Activated CD8-positive, alpha-beta memory T cell treated with anti-CD3 and anti-CD28 coated beads, Interleukin-2, amount 10 ng/mL, durations not matched to agents 7 days and 5 days (primary cell): ENCODE measurements at regions not wholly inside any gene's neighbourhood (a gene's known extent, or its start where the extent isn't known, plus 50 kb on each side); places are given as distances from the start of the nearest gene placed in this dataset.

Source experiments
- ATAC-seq: fragments of 150-1000 bp; cut with Tn5 transposase; one replicate; pipeline ENCODE4 v1.10.0; 2021; ENCODE audit warnings: moderate library complexity
- CTCF ChIA-PET: fragments of 350-600 bp; sonication (Branson Sonifier 250); formaldehyde crosslinking; loops from one replicate; lab custom pipeline; 2021; ENCODE audit warnings: antibody characterized with exemption; lab: Charles Lee
- DNase-seq: peaks from one replicate; pipeline ENCODE4 v3.0.0-alpha.2; 2020
- H3K27ac Mint-ChIP-seq: one replicate; pipeline ENCODE4 v1.8.0; 2021; ENCODE audit warnings: mild to moderate bottlenecking, mixed read lengths
- H3K27me3 Mint-ChIP-seq: one replicate; pipeline ENCODE4 v1.8.0; 2021; ENCODE audit warnings: mixed read lengths
- H3K36me3 Mint-ChIP-seq: one replicate; pipeline ENCODE4 v1.8.0; 2021; ENCODE audit warnings: mild to moderate bottlenecking, mixed read lengths
- H3K4me1 Mint-ChIP-seq: one replicate; pipeline ENCODE4 v1.8.0; 2021; ENCODE audit warnings: mixed read lengths
- H3K4me3 Mint-ChIP-seq: one replicate; pipeline ENCODE4 v1.8.0; 2021; ENCODE audit warnings: mild to moderate bottlenecking, moderate library complexity, mixed read lengths
- H3K9me3 Mint-ChIP-seq: one replicate; pipeline ENCODE4 v1.8.0; 2022; ENCODE audit warnings: low read depth, mixed read lengths

DNA sequence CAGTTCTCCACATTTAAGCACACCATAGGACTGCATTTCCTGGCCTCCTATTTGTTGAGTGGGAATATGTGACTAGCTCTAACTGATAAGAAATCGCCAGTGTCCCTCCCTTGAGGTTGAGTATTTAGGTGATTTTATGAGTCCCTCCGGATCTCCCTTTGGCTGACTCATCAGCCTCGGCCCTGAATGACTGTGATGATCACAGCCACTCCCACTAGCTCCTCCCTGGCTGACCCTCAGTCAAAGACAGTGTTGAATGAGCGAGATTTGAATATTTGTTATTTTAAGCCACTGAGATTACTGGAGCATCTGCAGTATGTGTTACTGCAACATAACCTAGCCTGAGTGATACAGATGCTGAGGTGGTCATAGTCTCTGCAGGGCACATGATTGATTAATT lies 515.3 kb downstream of the EPHB1 start:
- Mint-ChIP-seq H3K27me3 (no peaks in the 10 kb centered on the region), H3K4me3 (no peak overlapping the region), H3K36me3 (no peaks in the 10 kb centered on the region), H3K27ac (no peak overlapping the region), H3K4me1 (no peaks in the 10 kb centered on the region), H3K9me3 (no peaks in the 10 kb centered on the region)
- no peak for DNase-seq
- CTCF ChIA-PET: no interaction called here
- ATAC-seq: no peak

DNA sequence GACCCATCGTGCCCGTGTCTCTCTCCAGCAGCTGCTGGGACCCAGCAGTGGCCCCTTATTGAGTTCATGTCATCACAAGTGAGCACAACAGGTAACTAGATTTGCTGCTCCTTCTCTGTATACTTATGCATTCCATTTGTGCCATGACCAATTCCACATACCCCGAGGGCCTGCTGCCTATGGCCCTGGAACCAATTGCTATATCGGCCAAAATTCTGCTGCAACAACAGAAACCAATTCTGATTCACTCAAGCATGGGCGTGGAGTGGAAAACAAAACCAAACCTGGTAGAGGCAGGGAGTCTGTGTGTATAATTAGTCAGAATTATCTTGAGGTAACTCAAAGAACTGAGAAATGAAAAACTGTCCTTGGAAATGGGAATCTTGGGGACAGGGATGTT lies 516.6 kb downstream of the EPHB1 start:
- Mint-ChIP-seq H3K27ac (no peak overlapping the region), H3K27me3 (no peaks in the 10 kb centered on the region), H3K4me1 (no peaks in the 10 kb centered on the region), H3K4me3 (no peak overlapping the region), H3K9me3 (no peaks in the 10 kb centered on the region), H3K36me3 (no peaks in the 10 kb centered on the region)
- ATAC-seq (no peak), DNase-seq (no peak)
- CTCF ChIA-PET: no interaction called here

- Mint-ChIP-seq H3K27me3 (no peaks in the 10 kb centered on the region), H3K36me3 (no peaks in the 10 kb centered on the region), H3K4me1 (no peaks in the 10 kb centered on the region), H3K27ac (no peak overlapping the region), H3K9me3 (peaks cover 3% of the 10 kb centered on the region), H3K4me3 (no peak overlapping the region)
- CTCF ChIA-PET: no interaction called here
- ATAC-seq (no peak), DNase-seq (no peak)
Measured at GRCh38 chr3:135314237-135314636, 519.2 kb downstream of the EPHB1 start.

DNA sequence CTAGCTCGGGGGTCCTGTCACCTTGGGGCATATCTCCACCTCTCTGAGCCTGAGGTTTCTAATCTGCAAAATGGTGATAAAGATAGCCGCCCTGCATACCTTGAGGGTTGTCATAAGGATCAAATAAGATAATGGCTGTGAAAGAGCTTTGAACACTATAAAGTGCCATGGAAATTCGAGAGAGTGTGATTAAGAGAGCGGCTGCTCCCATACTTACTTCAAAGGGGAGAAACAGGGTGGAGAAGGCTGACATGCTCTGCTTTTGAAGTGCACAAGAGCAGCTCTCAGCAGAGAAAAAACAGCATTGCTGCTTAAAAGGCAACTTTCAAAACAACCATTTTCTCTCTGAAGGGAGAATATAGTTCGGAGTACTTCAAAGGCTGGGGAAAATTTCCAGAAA lies 529.2 kb downstream of the EPHB1 start:
- Mint-ChIP-seq H3K36me3 (no peaks in the 10 kb centered on the region), H3K4me3 (no peak overlapping the region), H3K9me3 (no peaks in the 10 kb centered on the region), H3K27ac (no peak overlapping the region), H3K4me1 (no peaks in the 10 kb centered on the region), H3K27me3 (no peaks in the 10 kb centered on the region)
- DNase-seq: no peak
- no peak for ATAC-seq
- CTCF ChIA-PET: no interaction called here

- Mint-ChIP-seq H3K4me1 (no peaks in the 10 kb centered on the region), H3K9me3 (no peaks in the 10 kb centered on the region), H3K27me3 (no peaks in the 10 kb centered on the region), H3K36me3 (no peaks in the 10 kb centered on the region), H3K4me3 (no peak overlapping the region), H3K27ac (no peak overlapping the region)
- DNase-seq (no peak), ATAC-seq (no peak)
- CTCF ChIA-PET: no interaction called here
Measured at GRCh38 chr3:135325096-135325495, 530.0 kb downstream of the EPHB1 start.

GRCh38 chr3:135325726-135326235 lies 530.7 kb downstream of the EPHB1 start:
- H3K4me1 Mint-ChIP-seq: no peaks in the 10 kb centered on the region
- H3K27ac Mint-ChIP-seq: no peak overlapping the region
- no peaks in the 10 kb centered on the region for H3K27me3 Mint-ChIP-seq
- no peaks in the 10 kb centered on the region for H3K9me3 Mint-ChIP-seq
- H3K4me3 Mint-ChIP-seq: no peak overlapping the region
- ATAC-seq: no peak
- CTCF ChIA-PET: no interaction called here
- no peaks in the 10 kb centered on the region for H3K36me3 Mint-ChIP-seq
- DNase-seq: no peak

GRCh38 chr3:135326851-135327250 lies 531.8 kb downstream of the EPHB1 start:
- H3K9me3 Mint-ChIP-seq: no peaks in the 10 kb centered on the region
- H3K36me3 Mint-ChIP-seq: no peaks in the 10 kb centered on the region
- H3K27me3 Mint-ChIP-seq: no peaks in the 10 kb centered on the region
- H3K4me1 Mint-ChIP-seq: no peaks in the 10 kb centered on the region
- CTCF ChIA-PET: no interaction called here
- DNase-seq: no peak
- no peak for ATAC-seq
- no peak overlapping the region for H3K4me3 Mint-ChIP-seq
- H3K27ac Mint-ChIP-seq: no peak overlapping the region

- DNase-seq: no peak
- H3K27ac Mint-ChIP-seq: no peak overlapping the region
- no peak for ATAC-seq
- no peaks in the 10 kb centered on the region for H3K27me3 Mint-ChIP-seq
- H3K4me1 Mint-ChIP-seq: no peaks in the 10 kb centered on the region
- no peak overlapping the region for H3K4me3 Mint-ChIP-seq
- CTCF ChIA-PET: no interaction called here
- no peaks in the 10 kb centered on the region for H3K9me3 Mint-ChIP-seq
- H3K36me3 Mint-ChIP-seq: no peaks in the 10 kb centered on the region
Measured at GRCh38 chr3:135328036-135328435, 533.0 kb downstream of the EPHB1 start.

DNA sequence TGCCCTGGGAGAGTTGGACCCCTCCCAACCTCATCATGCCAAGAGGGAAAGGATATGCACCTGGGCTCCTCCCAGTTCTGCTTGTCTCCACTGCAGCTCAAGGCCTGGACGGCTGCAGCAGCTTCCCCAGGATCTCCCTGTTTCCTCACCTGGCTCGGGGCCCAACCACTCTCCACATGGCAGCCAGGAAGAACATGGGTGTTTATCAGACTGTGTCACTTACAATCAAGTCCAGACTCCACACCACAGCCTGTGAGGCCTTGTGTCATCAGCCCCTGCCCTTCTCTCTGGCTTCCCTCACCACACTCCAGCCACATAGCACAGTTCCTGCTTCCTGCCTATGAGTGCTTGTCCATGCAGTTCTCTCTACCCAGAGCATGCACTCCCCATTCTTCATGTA lies 534.4 kb downstream of the EPHB1 start:
- Mint-ChIP-seq H3K9me3 (no peaks in the 10 kb centered on the region), H3K27me3 (no peaks in the 10 kb centered on the region), H3K4me3 (no peak overlapping the region), H3K36me3 (no peaks in the 10 kb centered on the region), H3K27ac (no peak overlapping the region), H3K4me1 (no peaks in the 10 kb centered on the region)
- ATAC-seq: no peak
- CTCF ChIA-PET: no interaction called here
- DNase-seq: no peak

DNA sequence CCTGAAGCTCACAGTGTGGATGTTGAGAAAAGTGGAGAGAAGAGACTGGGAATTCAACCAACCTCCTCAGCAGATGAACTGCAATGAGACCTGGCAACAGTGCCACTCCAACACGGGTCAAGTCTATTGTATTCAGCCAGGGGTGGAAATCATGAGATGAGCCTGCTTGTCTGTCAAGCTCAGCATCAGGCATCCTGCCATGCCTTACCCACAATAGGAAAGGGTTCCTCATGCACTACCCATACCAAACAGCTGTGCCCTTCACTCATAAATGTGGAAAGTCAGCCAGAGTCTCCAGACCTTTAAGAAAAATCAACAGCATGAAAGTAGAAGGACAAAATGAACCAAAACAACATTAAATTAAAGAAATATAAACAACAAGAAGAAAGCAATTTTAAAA lies 542.1 kb downstream of the EPHB1 start:
- H3K4me1 Mint-ChIP-seq: no peaks in the 10 kb centered on the region
- H3K27me3 Mint-ChIP-seq: no peaks in the 10 kb centered on the region
- H3K9me3 Mint-ChIP-seq: peaks cover 5% of the 10 kb centered on the region
- CTCF ChIA-PET: no interaction called here
- no peaks in the 10 kb centered on the region for H3K36me3 Mint-ChIP-seq
- ATAC-seq (no peak), DNase-seq (no peak)
- no peak overlapping the region for H3K27ac Mint-ChIP-seq
- no peak overlapping the region for H3K4me3 Mint-ChIP-seq

GRCh38 chr3:135348690-135349089 lies 553.6 kb downstream of the EPHB1 start:
- no peak for DNase-seq
- CTCF ChIA-PET: no interaction called here
- ATAC-seq: no peak
- Mint-ChIP-seq H3K9me3 (no peaks in the 10 kb centered on the region), H3K27me3 (no peaks in the 10 kb centered on the region), H3K4me1 (no peaks in the 10 kb centered on the region), H3K27ac (no peak overlapping the region), H3K4me3 (no peak overlapping the region), H3K36me3 (no peaks in the 10 kb centered on the region)

GRCh38 chr3:135349254-135349948 lies 554.3 kb downstream of the EPHB1 start:
- Mint-ChIP-seq H3K27ac (no peak overlapping the region), H3K4me1 (no peaks in the 10 kb centered on the region), H3K4me3 (no peak overlapping the region), H3K27me3 (no peaks in the 10 kb centered on the region), H3K9me3 (no peaks in the 10 kb centered on the region), H3K36me3 (no peaks in the 10 kb centered on the region)
- DNase-seq: no peak
- CTCF ChIA-PET: no interaction called here
- ATAC-seq: no peak

GRCh38 chr3:135352213-135352612 lies 557.2 kb downstream of the EPHB1 start:
- DNase-seq (no peak), ATAC-seq (no peak)
- Mint-ChIP-seq H3K4me3 (no peak overlapping the region), H3K27ac (no peak overlapping the region), H3K36me3 (no peaks in the 10 kb centered on the region), H3K27me3 (no peaks in the 10 kb centered on the region), H3K4me1 (no peaks in the 10 kb centered on the region), H3K9me3 (no peaks in the 10 kb centered on the region)
- CTCF ChIA-PET: no interaction called here

- no peak overlapping the region for H3K27ac Mint-ChIP-seq
- H3K27me3 Mint-ChIP-seq: no peaks in the 10 kb centered on the region
- no peak for DNase-seq
Measured at GRCh38 chr3:135362889-135363288, 567.8 kb downstream of the EPHB1 start.

GRCh38 chr3:135364676-135365075 lies 569.6 kb downstream of the EPHB1 start:
- Mint-ChIP-seq H3K4me3 (no peak overlapping the region), H3K36me3 (no peaks in the 10 kb centered on the region), H3K27ac (no peak overlapping the region), H3K9me3 (no peaks in the 10 kb centered on the region), H3K4me1 (no peaks in the 10 kb centered on the region), H3K27me3 (no peaks in the 10 kb centered on the region)
- ATAC-seq (no peak), DNase-seq (no peak)
- CTCF ChIA-PET: no interaction called here

More at GRCh38 chr3:135362889-135363288, 567.8 kb downstream of the EPHB1 start:
- Mint-ChIP-seq H3K36me3 (no peaks in the 10 kb centered on the region), H3K9me3 (no peaks in the 10 kb centered on the region), H3K4me1 (no peaks in the 10 kb centered on the region), H3K4me3 (no peak overlapping the region)
- CTCF ChIA-PET: no interaction called here
- ATAC-seq: no peak
